ENCODE measurements at regions not wholly inside any gene's neighbourhood (a gene's known extent, or its start where the extent isn't known, plus 50 kb on each side); places are given as distances from the start of the nearest gene placed in this dataset.

DNA sequence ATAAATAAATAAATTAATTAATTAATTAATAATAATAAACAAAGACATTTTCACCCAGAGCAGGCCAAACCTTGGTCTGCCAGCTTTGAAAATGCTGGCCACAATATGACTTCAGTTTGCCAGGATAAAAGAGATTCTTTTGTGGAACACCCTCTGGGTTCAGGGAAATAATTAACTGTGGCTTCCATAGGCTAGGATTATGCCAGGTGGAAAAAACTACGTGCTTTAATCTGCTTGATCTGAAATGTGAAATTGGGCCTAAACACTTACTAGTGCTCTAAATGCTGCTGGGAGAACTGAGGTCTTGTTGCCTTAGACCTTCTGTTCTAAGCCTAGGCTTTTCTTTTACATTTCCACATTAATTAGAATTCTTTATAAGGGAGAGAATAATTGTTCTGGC, 650.0 kb downstream of the DIAPH3 start:
- H3K4me1 ChIP-seq, result no peaks in the 10 kb centered on the region
- no peaks in the 10 kb centered on the region for H3K27me3 ChIP-seq
- no peak for DNase-seq
- H3K4me3 ChIP-seq, result no peak overlapping the region
- H3K27ac ChIP-seq, result no peak overlapping the region
- H3K9me3 ChIP-seq, result no peaks in the 10 kb centered on the region
- TF ChIP-seq POLR2A (IDR thresholded peaks at IDR 0.05), result no peak
- TF ChIP-seq, protein P1, sequence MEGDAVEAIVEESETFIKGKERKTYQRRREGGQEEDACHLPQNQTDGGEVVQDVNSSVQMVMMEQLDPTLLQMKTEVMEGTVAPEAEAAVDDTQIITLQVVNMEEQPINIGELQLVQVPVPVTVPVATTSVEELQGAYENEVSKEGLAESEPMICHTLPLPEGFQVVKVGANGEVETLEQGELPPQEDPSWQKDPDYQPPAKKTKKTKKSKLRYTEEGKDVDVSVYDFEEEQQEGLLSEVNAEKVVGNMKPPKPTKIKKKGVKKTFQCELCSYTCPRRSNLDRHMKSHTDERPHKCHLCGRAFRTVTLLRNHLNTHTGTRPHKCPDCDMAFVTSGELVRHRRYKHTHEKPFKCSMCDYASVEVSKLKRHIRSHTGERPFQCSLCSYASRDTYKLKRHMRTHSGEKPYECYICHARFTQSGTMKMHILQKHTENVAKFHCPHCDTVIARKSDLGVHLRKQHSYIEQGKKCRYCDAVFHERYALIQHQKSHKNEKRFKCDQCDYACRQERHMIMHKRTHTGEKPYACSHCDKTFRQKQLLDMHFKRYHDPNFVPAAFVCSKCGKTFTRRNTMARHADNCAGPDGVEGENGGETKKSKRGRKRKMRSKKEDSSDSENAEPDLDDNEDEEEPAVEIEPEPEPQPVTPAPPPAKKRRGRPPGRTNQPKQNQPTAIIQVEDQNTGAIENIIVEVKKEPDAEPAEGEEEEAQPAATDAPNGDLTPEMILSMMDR (IDR thresholded peaks at IDR 0.05), result no peak
- H3K36me3 ChIP-seq, result no peaks in the 10 kb centered on the region

DNA sequence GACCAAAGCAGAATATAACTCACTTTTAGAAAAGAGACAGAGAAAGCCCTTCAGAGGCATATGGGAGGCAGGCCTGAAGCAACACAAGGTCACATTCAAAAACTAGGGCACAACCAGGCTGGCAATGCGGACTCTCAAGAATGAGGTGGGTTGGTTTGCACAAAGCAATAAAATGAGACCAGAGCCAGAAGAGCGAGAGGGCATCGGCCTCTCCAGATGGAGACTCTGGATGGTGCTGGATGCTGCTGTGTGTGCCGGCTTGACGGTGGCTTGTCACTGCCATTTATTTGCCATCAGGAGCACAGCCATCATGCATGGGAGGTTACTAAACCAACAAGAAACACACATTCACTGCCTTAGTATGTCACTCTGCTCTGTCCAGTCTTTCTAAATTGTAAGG, 649.4 kb downstream of the DIAPH3 start:
- DNase-seq, result no peak
- H3K4me1 ChIP-seq, result no peaks in the 10 kb centered on the region
- TF ChIP-seq POLR2A (IDR thresholded peaks at IDR 0.05), result no peak
- TF ChIP-seq, protein P1 (IDR thresholded peaks at IDR 0.05), result no peak
- no peak overlapping the region for H3K27ac ChIP-seq
- no peaks in the 10 kb centered on the region for H3K27me3 ChIP-seq
- no peaks in the 10 kb centered on the region for H3K9me3 ChIP-seq
- no peaks in the 10 kb centered on the region for H3K36me3 ChIP-seq
- no peak overlapping the region for H3K4me3 ChIP-seq

DNA sequence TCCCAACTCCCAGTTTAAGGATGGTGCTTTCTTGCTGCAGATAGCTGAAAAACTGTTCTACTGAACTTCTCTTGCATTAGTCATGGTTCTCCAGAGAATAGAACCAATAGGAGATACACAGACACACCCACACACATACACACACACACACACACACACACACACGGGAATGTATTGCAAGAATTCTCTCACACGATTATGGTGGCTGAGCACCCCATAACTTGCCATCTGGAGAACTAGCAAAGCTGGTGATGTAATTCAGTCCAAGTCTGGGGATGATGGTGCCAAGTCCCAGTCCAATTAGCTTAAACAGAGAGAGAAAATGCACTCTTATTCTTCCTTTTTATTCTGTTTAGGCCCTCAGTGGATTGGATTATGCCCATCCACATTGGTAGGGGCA, 643.9 kb downstream of the DIAPH3 start:
- no peaks in the 10 kb centered on the region for H3K9me3 ChIP-seq
- no peak overlapping the region for H3K27ac ChIP-seq
- no peak for DNase-seq
- no peaks in the 10 kb centered on the region for H3K4me1 ChIP-seq
- H3K4me3 ChIP-seq, result no peak overlapping the region
- no peaks in the 10 kb centered on the region for H3K36me3 ChIP-seq
- TF ChIP-seq POLR2A (IDR thresholded peaks at IDR 0.05), result no peak
- TF ChIP-seq, protein P1 (IDR thresholded peaks at IDR 0.05), result no peak
- H3K27me3 ChIP-seq, result no peaks in the 10 kb centered on the region

DNA sequence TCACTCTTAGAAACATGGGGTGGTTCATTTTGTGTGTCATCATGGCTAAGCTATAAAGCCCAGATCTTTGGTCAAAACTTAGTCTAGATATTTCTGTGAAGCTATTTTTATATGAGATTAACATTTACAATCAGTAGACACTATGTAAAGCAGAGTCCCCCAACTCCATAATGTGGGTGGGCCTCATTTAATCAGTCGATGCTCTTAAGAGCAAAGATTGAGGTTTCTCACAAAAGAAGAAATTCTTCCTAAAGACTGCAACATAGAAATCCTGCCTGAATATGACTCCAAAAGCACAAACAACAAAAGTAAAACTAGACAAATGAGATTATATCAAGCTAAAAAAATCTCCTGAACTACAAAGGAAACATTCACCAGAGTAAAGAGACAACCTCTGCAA, 642.2 kb downstream of the DIAPH3 start:
- H3K9me3 ChIP-seq, result no peaks in the 10 kb centered on the region
- H3K4me1 ChIP-seq, result no peaks in the 10 kb centered on the region
- H3K27me3 ChIP-seq, result no peaks in the 10 kb centered on the region
- H3K27ac ChIP-seq, result no peak overlapping the region
- H3K4me3 ChIP-seq, result no peak overlapping the region
- no peak for TF ChIP-seq POLR2A (IDR thresholded peaks at IDR 0.05)
- TF ChIP-seq, protein P1 (IDR thresholded peaks at IDR 0.05), result no peak
- DNase-seq, result no peak
- H3K36me3 ChIP-seq, result no peaks in the 10 kb centered on the region

DNA sequence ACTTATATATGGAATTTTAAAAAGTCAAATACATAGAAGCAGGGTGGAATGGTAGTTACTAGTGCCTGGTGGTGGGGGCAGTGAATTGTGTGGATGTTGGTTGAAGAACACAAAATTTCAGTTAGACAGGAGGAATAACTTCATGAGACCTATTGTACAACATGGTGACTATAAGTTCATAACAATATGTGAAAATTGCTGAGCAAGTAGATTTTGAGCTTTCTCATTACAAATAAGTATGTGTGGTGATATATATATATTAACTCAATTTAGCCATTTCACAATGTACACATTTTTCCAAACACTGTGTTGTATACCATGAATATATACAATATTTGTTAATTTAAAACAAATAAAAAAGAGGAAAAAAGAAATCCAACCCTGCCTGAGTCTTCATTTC, 641.1 kb downstream of the DIAPH3 start:
- H3K9me3 ChIP-seq, result no peaks in the 10 kb centered on the region
- H3K27ac ChIP-seq, result no peak overlapping the region
- DNase-seq, result no peak
- no peaks in the 10 kb centered on the region for H3K27me3 ChIP-seq
- H3K4me3 ChIP-seq, result no peak overlapping the region
- no peaks in the 10 kb centered on the region for H3K4me1 ChIP-seq
- TF ChIP-seq POLR2A (IDR thresholded peaks at IDR 0.05), result no peak
- TF ChIP-seq, protein P1 (IDR thresholded peaks at IDR 0.05), result no peak
- no peaks in the 10 kb centered on the region for H3K36me3 ChIP-seq

DNA sequence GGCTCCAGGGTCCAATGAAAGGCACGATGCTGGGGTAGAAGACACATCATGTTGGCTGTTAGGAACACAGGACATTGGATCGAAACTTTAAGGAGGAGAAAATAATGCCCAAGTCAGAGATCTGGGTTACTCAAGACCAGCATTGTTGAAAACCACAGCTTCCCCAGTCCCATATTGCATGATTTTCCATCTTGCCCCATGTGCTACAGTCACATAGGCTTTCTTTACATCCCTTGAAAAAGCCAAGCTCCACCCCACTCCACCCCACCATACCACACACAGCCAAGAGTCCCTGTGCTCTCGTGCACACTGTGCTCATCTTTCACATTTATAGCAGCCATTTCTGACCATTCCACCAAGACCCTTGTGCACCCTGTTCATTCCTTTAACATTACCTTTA, 636.2 kb downstream of the DIAPH3 start:
- H3K9me3 ChIP-seq, result no peaks in the 10 kb centered on the region

More for the DNA sequence above, 636.2 kb downstream of the DIAPH3 start:
- H3K27me3 ChIP-seq, result no peaks in the 10 kb centered on the region
- peaks cover 0 to 11% (median 0%) of the 10 kb centered on the region in 4 donors for H3K4me1 ChIP-seq
- H3K36me3 ChIP-seq, result no peaks in the 10 kb centered on the region
- DNase-seq, result no peak
- TF ChIP-seq, protein P1 (IDR thresholded peaks at IDR 0.05), result no peak
- TF ChIP-seq POLR2A (IDR thresholded peaks at IDR 0.05), result no peak
- no peak overlapping the region for H3K27ac ChIP-seq
- H3K4me3 ChIP-seq, result no peak overlapping the region

Measured in Peyer's patch (tissue), 4 donors.